ENCODE measurements at regions not wholly inside any gene's neighbourhood (a gene's known extent, or its start where the extent isn't known, plus 50 kb on each side); places are given as distances from the start of the nearest gene placed in this dataset.

GRCh38 chr19:31897292-31897691 lies 448.1 kb upstream of the ZNF507 start:
- TF ChIP-seq POLR2A (IDR thresholded peaks at IDR 0.05) (no peak), CTCF (IDR thresholded peaks at IDR 0.05) (no peak)
